ENCODE measurements at regions not wholly inside any gene's neighbourhood (a gene's known extent, or its start where the extent isn't known, plus 50 kb on each side); places are given as distances from the start of the nearest gene placed in this dataset.

DNA sequence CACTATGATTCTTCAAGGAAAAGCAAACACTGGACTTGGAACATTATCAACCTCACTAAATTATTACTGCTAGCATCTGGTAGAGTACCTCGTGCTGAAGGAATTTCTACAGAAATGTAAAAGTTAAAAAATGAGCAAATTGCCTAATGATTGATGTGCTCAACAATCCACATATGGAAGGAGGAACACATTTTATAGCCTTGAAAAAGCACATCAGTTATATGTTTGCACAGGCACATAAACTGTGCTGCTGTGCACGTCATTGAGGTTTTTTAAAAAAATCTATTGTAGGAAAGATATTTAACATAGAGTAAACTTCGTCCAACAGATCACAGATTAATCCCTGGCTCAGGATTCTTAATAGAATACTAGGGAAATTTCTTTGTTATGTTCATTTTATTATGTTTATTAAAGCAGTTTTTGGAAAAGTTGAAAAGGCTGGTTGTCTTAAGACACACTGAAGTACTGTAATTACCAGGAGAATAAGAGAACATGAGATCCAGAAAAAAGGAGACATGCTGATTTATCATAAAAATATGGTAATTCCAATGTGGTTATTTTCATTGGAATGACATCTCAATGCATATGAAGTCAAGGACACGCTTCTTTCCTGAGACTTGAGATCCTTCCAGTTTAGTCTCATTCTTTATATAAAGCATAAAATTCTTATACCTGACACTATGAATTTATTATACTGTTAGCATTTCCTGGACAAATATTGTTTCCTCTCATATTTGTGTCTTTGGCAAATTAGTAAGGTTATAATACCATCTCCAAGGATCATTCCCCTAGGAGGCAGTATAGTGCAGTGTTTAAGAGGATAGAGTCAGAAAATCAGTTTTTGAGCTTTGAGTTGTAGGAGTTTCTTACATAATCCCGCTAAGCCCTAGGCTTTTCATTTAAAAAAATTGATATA lies 511.1 kb downstream of the TENT5A start:
- TF ChIP-seq POLR2AphosphoS5 (IDR thresholded peaks at IDR 0.05; ENCODE audit: low read depth, low read length): no peak
- no peak for TF ChIP-seq POLR2A (IDR thresholded peaks at IDR 0.05; ENCODE audit: low read depth, low read length)
- no peak for TF ChIP-seq TAF1 (IDR thresholded peaks at IDR 0.05; ENCODE audit: borderline replicate concordance, low read depth, low read length)
